OCI-LY1 (cell line): ENCODE measurements at regions not wholly inside any gene's neighbourhood (a gene's known extent, or its start where the extent isn't known, plus 50 kb on each side); places are given as distances from the start of the nearest gene placed in this dataset.

Experiments used
- CTCF ChIP-seq: fragments of 200-600 bp; sonication (generic), shearing (Covaris generic); IDR thresholded peaks from 2 replicates; pipeline ENCODE4 v1.5.1; 2017; ENCODE audit warnings: mild to moderate bottlenecking, antibody characterized with exemption, low read length, moderate library complexity, mixed read lengths
- EZH2 ChIP-seq: fragments of 200-600 bp; sonication (generic), shearing (Covaris generic); IDR thresholded peaks from 2 replicates; pipeline ENCODE4 v1.8.0; 2017; ENCODE audit warnings: borderline replicate concordance, mixed run types, mild to moderate bottlenecking, antibody characterized with exemption, low read length, moderate library complexity, mixed read lengths

GRCh38 chr16:55030944-55031343, 100.3 kb downstream of the IRX5 start:
- TF ChIP-seq CTCF (no peak), EZH2 (no peak)
